Epithelial cell of esophagus (primary cell): ENCODE measurements at regions not wholly inside any gene's neighbourhood (a gene's known extent, or its start where the extent isn't known, plus 50 kb on each side); places are given as distances from the start of the nearest gene placed in this dataset.
A peak's percentile ranks its signal among the peaks of the same experiment; 100 is the strongest.
"Not testable (repeated sequence)": the region's sequence is repeated elsewhere in the genome, so short reads cannot be mapped to it uniquely, and the experiment has no call there.

ENCODE experiments used
- DNase-seq: peaks from one replicate; pipeline ENCODE4 v3.0.0; 2010; ENCODE audit warnings: low read depth
- H3K4me3 ChIP-seq: 2 replicates; pipeline ENCODE4 v1.5.1; 2011; ENCODE audit warnings: mild to moderate bottlenecking, low read length, control low read depth
- CTCF ChIP-seq: IDR thresholded peaks from 2 replicates; pipeline ENCODE4 v1.5.1; 2011; ENCODE audit warnings: low read depth, mild to moderate bottlenecking, low read length, control low read depth, inconsistent platforms; ENCODE audit not compliant: insufficient read depth; ENCODE audit errors: missing control alignments

GRCh38 chr3:118538187-118538586 is 496.5 kb downstream of the IGSF11 start:
- no peak overlapping the region for H3K4me3 ChIP-seq
- DNase-seq = no peak
- no peak for TF ChIP-seq CTCF

GRCh38 chr3:118539820-118540447 is 494.7 kb downstream of the IGSF11 start:
- not testable (repeated sequence) for DNase-seq

GRCh38 chr3:118540448-118540821 is 494.2 kb downstream of the IGSF11 start:
- H3K4me3 ChIP-seq = not testable (repeated sequence)
- peak; percentile 84 for DNase-seq

More at GRCh38 chr3:118539820-118540447, 494.7 kb downstream of the IGSF11 start:
- H3K4me3 ChIP-seq = not testable (repeated sequence)

- H3K4me3 ChIP-seq = no peak overlapping the region
- DNase-seq = no peak
- no peak for TF ChIP-seq CTCF
These were observed 493.8 kb downstream of the IGSF11 start for GRCh38 chr3:118540826-118541225.

- no peak for TF ChIP-seq CTCF
- no peak overlapping the region for H3K4me3 ChIP-seq
These were observed 492.9 kb downstream of the IGSF11 start for GRCh38 chr3:118541796-118542195.

GRCh38 chr3:118543832-118544231 is 490.8 kb downstream of the IGSF11 start:
- no peak overlapping the region for H3K4me3 ChIP-seq
- TF ChIP-seq CTCF = no peak
- no peak for DNase-seq

More at GRCh38 chr3:118541796-118542195, 492.9 kb downstream of the IGSF11 start:
- peak; percentile 58 for DNase-seq

DNA sequence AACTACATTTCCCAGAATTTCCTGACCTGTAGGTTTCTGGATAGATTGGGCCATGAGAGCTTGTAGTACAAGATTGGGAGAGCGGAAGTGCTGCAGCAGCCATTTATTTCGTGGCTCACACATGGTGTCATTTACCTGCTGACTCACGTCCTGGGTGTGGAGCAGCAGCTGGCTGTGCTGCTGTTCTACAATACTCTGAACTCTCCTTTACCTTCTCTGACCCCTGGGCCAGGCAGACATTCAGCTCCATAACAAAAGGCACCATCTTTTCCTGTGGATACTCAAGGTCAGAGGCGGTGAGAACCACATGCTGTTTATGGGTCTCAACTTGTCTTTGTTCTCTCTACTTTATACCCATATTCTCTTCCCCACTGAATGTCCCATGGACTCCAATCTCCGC is 490.2 kb downstream of the IGSF11 start:
- H3K4me3 ChIP-seq = no peak overlapping the region
- TF ChIP-seq CTCF = no peak
- DNase-seq = peak; percentile 90

GRCh38 chr3:118548434-118548833 is 486.2 kb downstream of the IGSF11 start:
- no peak for TF ChIP-seq CTCF
- peak; percentile 65 for DNase-seq

More at GRCh38 chr3:118548434-118548833, 486.2 kb downstream of the IGSF11 start:
- H3K4me3 ChIP-seq = no peak overlapping the region
